ENCODE measurements at regions not wholly inside any gene's neighbourhood (a gene's known extent, or its start where the extent isn't known, plus 50 kb on each side); places are given as distances from the start of the nearest gene placed in this dataset.

DNA sequence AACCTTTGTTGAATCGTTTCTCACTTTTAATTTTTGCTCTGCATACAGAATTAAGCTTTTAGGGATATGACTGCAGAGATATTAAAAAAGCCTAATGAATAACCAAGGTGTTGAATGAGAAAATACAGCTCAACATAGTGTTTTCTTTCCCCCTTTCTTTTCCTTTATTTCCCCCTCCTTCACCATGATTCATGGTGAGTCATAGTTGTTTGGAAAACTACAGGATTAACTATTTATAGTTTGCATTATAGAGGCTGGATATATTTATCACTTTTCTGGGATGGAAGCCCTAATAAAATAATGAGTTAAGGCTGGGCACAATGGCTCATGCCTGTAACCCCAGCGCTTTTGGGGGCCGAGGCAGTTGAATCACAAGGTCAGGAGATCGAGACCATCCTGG, 115.0 kb downstream of the DNAJB9 start:
- no peak for DNase-seq (ENCODE audit: low read depth in 2 of 3, low spot score in 2 of 3)

DNA sequence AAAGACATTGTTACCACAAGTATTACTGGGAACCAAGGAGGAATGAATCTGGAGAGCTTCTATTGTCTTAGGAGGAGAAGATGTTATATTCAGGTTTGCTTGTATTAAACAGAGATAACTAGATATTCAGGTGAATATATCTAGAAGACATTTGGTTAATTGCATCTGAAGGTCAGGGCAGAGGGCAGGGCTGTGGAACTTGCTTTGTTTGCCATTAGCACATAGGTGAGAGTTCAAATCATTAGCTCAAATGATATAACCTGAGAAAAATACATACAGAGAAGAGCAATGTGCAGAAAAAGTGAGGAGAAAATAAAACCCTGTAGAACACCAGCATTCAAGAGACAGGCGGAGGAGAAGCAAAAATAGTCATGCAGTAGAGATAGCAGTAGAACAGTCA, 116.8 kb downstream of the DNAJB9 start:
- DNase-seq (ENCODE audit: low read depth in 2 of 3, low spot score in 2 of 3), result no peak

DNA sequence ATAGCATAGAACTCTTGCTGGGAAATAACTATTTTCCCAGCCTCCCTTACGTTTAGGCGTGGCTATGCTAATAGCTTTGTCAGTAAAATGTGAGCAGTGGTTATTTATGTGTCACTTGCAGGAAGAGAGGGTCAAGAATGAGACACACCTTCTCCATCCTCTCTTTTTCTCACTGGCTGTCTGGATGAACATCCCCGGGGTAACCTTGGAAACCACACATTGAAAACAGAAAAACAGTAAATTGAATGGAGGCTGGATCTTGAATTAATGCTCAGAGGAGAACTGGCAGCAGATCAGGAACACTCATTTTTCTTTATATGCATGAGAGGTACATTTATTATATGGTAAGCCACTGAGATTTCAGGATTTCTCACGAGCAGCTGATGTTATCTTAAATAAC, 127.6 kb downstream of the DNAJB9 start:
- no peak for DNase-seq (ENCODE audit: low read depth in 2 of 3, low spot score in 2 of 3)

DNA sequence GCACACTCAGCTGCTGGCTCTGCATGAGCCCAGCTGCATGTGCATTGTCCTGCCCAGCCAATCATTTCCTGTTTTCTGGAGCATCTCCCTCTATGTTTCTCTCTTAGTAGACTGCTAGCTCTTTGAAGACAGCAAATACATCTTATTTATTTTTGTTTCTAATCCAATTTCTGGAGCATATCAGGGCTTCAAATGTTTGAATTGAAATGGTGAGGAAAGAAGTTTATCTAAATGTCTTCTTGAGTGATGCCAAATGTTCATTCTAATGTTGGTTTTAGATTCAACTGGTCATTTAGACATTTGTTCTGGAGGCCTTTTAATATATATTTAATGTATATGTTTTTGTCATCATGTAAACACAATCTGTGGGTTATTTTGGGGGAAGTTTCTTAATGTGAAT, 141.9 kb downstream of the DNAJB9 start:
- no peak for DNase-seq (ENCODE audit: low read depth in 2 of 3, low spot score in 2 of 3)

DNA sequence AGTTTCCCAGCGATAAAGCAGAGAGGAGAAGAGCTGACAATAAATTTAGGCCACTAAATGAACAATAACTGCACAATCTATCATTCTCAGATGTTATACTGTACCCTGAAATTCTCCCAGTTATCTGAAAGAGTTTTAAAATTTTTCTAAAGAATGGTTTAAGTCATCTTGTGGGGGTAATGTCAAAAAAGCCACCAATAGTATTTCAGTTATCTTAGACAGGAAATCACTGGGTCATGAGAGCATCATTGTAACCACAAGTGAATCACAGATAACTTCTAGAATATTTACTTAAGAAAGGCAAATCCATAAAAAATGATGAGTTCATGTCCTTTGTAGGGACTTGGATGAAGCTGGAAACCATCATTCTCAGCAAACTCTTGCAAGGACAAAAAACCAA, 147.1 kb downstream of the DNAJB9 start:
- DNase-seq (ENCODE audit: low read depth in 2 of 3, low spot score in 2 of 3), result no peak

DNA sequence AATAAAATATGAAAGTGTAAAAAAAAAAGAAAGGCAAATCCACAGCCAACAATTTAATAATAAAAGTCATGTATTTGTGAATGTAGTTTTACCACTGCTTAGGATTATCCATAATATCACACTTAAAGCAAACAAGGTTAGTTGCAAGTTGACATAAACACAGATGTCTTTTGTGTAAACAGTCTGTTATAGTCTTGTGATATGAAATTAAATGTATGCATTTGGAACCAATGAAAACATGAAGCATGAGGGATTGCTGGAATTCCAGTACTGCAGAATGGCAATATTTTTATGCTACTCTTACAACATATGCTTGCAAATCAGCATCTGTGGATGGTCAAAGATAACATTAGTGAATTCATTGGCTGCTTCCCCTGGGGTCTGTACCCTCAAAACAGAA, 148.1 kb downstream of the DNAJB9 start:
- no peak for DNase-seq (ENCODE audit: low read depth in 2 of 3, low spot score in 2 of 3)

DNA sequence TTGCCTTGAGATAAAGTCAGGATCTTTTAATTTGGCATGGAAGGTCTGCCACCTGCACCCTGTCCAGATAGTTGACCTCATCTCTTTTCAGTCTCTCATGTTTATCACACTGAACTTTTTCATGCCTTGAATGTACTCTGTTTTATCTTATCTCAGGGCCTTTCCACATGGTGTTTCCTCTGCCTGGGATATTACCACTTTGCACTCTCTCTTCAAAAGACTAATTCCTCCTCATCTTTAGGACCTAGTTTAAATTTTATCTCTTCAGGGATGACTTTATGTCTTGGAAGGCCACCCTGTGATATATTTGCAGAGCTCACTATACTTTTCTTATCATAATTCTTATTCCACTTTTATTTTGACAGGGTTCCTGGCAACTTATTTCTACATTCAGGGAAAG, 150.0 kb downstream of the DNAJB9 start:
- no peak for DNase-seq (ENCODE audit: low read depth in 2 of 3, low spot score in 2 of 3)

DNA sequence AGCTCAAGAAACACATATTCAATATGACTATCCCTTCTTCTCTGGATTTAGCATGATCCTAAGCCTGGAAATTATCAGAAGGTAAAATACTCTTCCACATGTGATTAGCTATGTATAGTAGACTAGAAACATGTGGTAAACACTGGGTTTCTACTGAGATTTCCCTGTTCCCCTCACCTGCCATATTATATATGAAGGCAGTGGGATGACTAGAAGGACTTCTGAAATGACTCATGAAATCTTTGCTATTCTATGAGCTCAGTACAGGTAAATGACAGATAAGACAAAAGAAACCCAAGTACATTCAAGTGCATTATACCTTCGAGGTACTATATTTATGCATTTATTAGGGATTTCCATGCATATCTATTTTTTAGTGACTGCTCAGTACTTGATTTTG, 152.9 kb downstream of the DNAJB9 start:
- DNase-seq (ENCODE audit: low read depth in 2 of 3, low spot score in 2 of 3), result no peak

DNA sequence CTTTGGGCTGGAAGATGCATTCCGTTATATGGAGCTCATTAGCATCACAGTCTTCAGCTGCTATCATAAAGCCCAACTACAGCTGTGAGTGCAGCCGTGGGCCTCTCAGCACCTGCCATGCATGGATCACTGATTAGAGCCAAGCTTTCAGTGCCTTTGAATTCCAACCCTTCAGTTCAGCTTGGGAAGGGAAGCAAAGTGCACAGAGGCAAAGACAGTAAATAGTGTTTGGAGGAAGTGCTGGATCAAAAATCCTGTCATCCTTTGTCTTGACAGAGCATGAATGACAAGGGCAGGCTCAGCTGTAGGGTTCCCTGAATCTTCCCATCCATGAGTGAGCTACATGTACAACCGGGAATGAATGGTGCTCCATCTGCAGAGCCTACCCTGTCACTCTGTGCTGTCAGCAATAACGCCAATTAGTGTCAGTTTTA, 153.7 kb downstream of the DNAJB9 start:
- no peak for DNase-seq (ENCODE audit: low read depth in 2 of 3, low spot score in 2 of 3)

DNA sequence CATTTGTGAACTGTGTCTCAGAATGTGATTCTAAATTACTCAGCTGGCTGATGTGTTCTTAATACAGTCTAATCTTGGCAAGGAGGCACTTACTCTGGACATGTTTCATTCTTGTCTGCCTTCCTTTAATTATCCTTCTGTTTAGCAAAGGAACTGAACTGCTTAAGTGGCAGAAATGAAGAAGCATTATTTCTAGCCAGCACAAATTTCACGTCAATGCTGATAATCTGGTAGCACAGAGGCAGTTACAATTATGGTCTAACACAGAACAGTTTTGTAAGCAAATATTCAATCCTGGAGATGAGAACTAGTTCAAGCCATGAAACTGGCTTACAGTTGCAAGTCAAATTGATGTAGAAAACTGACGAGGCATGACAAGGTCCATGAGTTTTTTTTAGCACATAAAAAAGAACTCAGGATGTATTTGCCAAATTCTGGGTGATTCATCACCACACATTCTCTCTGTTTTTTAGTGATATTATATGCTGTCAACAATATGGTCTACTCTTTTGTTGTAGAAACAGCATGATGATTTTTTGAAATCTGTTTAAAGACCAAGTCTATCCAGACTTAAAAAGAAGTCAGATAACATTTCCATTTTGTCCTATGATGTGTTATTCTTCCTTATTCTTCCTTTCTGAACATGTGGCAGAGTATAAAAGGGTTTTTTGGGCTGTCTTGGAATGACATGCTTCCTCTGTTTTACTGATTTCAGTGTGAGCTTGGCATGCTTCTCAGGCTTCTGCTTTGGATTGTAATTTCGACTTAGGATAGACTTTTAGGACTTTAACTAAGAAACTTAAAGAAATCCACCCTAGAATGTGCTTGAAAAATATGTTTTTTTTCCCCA, 154.8 kb downstream of the DNAJB9 start:
- DNase-seq (ENCODE audit: low read depth in 2 of 3, low spot score in 2 of 3), result no peak

DNA sequence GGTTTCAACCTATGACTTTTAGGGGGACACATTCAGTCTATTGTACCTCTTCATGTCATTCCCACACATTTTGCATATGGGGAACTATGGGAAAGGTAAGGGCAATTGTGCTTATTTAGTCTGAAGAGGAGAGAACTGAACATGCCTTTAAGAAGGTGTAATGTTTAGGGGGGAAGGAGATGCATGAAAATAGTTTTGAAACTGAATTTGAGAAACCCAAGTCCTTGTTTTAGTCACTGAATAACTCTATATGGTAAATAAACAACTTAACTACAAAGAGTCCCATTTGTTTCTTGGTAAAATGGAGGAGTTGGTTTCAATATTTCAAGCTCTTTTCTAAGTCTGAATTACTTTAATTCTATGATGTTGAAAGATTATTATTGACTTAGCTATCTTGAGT, 166.1 kb downstream of the DNAJB9 start:
- no peak for DNase-seq (ENCODE audit: low read depth in 2 of 3, low spot score in 2 of 3)

DNA sequence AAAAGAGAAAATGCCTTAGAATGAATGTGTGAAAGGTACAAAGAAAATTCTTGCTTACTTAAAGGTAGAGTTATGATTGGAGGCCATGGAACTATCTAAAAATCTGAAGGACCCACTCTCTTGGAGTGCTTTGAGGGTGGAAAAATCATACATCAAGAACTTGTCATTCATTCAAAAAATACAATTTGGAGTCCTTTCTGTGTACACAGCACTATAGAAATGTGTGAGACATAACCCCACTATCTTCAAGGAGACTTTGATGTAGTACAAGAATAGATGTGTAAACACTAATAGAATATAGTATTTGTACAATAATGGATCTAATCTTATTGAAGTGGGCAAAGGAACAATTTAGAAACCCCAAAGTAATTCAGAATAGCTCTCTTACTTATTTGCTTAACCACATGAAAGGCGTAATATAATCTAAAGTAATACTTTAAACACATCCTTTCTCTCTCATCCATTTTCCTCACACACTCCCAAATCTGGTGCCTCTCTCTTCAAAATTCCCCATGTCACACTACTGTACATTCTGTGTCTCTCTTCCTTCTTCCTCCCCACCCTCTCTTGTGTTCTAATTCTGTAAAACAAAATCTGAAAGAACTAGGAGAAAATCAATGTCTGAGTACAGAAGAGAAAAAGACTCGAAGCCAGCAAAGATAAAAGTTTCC, 166.7 kb downstream of the DNAJB9 start:
- DNase-seq (ENCODE audit: low read depth in 2 of 3, low spot score in 2 of 3), result no peak

DNA sequence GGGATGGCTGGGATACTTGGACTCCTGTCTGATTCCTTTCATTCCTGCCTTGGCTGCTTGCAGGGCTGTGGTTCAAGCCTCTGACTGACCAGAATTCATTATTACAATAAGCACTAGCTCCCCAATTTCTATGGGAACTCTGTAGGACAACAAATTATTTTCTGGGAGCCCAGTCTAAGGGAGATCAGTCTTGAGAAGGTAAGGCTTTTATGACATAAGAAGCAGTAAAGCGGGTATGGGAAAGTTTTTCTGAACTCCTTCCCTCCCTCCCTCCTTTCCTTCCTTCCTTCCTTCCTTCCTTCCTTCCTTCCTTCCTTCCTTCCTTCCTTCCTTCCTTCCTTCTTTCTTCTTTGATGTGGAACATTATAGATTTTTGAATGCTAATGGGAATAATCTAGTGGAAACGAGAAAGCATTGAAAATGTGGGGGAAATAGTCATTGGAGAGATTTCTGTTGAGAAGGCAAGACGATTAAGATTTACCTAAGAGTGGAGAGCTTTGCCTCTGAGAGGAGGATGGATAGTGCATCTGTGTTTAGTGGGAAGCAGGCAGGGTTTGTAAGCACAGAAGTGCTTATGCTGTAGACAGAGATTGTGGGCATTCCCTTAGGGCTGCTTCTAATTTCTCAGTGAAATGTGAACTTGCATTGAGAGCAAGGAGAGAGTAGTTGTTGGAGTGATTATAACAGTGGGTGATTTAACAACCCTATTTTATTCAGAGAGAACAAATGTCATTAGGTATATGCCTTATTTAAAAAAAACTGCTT, 201.5 kb downstream of the DNAJB9 start:
- no peak for DNase-seq (ENCODE audit: low read depth in 2 of 3, low spot score in 2 of 3)

DNA sequence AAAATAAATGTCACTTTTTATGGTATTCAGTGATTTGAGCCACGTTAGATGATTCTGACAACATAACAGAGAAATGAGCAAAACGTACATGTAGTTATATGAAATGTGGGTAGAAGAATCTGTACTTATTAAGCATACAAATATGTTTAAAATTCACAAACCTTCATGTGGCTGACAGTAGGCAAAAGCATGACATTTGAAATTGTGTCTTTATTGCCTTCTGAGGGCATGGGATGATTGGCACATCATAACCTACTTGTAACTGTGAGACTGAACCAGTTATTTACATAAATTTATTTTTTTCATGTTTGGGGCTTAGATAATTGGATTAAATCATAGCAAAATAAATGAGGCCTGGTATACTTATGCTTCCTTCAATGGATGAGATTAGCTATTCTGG, 202.2 kb downstream of the DNAJB9 start:
- no peak for DNase-seq (ENCODE audit: low read depth in 2 of 3, low spot score in 2 of 3)

DNA sequence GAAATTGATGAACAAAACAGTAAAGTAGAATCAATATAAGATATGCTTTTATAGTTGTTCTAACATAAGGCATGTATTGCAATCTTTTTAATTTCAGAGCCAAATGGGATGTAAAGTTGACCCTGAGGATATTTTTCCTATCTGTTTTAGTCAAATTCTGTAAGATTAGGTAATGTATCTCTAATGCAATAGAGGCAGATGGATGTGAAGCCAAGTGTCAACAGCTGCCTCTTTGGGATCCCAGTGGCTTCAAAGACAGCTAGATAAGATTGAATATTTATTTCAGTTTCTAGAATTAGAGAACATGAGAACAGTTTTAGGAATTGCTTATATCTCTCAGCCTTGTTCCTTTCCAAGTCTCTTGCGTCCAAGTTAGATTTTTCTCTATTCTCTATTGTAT, 208.3 kb downstream of the DNAJB9 start:
- DNase-seq (ENCODE audit: low read depth in 2 of 3, low spot score in 2 of 3), result no peak

DNA sequence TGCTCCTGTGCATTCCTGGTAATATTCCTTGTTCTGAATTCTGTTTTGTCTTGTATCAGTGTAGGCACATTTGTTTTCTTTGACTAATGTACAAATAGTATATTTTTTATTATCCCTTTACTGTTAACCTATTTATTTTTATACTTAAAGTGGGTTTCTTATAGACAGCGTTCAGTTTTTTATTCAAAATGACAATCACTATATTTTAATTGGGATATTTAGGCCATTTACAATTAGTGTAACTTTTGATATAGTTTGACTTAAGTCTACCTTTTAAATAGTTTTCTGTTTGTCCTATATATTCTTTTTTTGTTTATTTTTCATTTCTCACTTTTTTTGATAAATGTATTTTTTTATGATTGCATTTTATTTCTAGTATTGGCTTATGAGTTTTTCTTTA, 219.8 kb downstream of the DNAJB9 start:
- no peak for DNase-seq (ENCODE audit: low read depth in 2 of 3, low spot score in 2 of 3)

DNA sequence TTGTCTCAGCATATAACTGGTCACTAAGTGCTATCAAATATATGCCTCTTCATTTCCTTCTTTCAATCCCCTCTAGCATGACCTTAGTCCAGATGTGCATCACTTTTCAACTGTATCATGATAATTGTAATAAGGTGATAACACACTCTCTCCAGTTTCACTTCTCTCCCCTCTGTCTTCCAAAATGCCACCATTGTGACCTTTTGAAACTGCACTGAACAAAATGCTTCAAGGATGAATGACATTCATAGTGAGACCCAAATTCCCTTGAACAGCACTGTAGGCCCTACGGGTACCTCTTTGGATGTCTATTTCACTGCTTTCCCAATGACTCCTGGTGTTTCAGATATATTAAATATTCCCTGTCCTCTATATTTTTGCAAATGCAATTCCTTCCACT, 224.8 kb downstream of the DNAJB9 start:
- no peak for DNase-seq (ENCODE audit: low read depth in 2 of 3, low spot score in 2 of 3)

DNA sequence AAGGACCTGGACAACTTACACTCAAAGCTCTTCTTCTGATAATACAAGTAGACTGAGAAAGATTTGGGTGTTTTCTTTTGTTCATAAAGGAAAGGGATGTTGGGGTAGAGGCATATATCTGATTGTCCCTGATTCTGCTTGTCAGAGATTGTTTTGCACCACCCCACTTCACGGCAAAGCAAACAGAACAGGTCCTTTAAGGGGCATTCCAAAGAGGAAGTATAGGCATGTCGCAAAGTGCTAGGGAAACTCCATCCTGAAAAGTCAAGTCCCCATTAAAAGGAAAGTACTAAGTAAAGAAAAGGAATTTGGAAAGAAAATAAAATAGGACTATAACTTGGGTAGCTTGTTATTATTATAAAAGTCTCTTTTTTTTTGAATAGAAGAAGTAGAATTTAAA, 233.0 kb downstream of the DNAJB9 start:
- DNase-seq (ENCODE audit: low read depth in 2 of 3, low spot score in 2 of 3), result no peak

DNA sequence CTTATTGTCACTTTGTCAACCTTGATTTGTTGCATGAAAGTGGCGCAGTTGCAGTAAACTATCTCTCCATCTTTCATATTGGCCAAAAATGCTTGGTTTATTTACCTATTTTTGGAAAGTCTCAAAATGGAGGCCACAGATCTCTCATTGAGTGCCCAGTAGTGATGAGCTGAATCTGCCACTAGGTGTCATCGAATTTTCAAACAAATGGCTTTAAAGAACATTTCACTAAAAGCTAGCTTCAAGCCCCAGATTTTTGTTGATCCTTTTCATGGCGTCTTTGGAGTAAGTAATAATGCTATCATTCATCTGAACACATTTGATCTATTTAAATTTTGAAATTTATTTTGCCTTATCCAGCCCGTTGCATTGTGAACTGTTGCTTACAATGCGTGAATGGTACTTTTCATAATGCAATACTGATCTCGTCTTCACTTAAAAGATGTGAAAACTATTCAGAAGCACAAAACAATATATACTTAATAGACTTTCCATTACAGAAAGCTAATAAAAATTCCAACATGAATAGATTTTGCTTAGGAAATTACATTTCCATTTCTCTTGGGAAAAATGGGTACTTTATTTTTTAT, 236.2 kb downstream of the DNAJB9 start:
- no peak for DNase-seq (ENCODE audit: low read depth in 2 of 3, low spot score in 2 of 3)

DNA sequence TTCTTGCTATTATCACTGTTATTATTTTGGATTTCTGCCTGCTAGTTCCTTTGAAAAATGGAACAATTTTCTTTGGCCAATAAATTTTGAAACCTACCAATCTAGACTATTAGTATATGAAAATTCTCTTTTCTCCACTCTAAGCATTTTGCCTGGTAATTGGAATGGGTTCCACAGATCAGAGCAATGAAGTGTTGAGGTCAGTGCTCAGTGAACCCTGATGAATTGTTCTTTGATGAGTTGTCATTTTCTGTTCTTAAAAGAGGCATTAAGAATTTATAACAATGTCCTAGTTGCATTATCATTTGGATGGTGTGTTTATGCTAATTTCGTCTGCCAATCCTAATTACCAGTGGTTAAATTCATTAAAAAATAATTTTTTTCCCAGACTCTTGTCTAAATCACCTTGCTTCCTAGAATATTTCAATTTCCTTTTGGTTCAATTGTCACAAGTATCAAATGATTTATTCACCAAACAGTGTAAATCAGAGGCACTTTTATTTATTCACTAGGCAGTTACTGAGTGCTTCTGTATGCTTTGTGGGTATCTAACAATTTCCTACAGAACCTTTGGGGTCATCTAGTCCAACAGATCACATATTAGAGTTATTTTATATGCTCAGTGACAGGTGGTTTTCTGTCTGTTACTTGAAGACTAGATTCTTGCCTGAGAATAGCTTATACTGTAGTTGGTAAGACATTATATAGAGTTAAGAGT, 239.0 kb downstream of the DNAJB9 start:
- no peak for DNase-seq (ENCODE audit: low read depth in 2 of 3, low spot score in 2 of 3)

DNA sequence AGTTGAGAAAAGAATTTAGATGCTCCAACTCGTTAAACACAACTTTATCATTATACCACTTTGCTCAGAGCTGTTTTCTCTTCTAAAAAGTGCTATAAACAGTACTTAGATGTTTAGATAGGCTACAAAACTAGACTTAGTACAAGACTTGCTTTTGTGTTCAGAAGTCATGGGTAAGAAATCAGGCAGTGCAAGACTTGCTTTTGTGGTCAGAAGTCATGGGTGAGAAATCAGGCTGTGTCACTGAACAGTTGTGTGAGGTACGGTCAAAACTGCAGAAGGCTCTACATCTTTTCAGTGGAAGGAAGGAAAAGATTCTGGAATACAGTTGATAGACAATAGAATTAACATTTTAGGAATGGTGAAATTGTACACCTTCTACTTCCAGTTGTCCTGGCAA, 239.7 kb downstream of the DNAJB9 start:
- no peak for DNase-seq (ENCODE audit: low read depth in 2 of 3, low spot score in 2 of 3)
